IPS DF 6.9 (cell line): ENCODE measurements at regions not wholly inside any gene's neighbourhood (a gene's known extent, or its start where the extent isn't known, plus 50 kb on each side); places are given as distances from the start of the nearest gene placed in this dataset.

Experiments
- DNase-seq: peaks from one replicate; pipeline ENCODE4 v3.0.0-alpha.2; 2013; ENCODE audit warnings: low read depth, low spot score
- H3K27ac ChIP-seq: one replicate; pipeline ENCODE4 v1.5.1; 2013; ENCODE audit warnings: low read length, control low read depth
- H3K27me3 ChIP-seq: 2 replicates; pipeline ENCODE4 v1.6.1; 2013; ENCODE audit warnings: mild to moderate bottlenecking, low read length; ENCODE audit not compliant: control insufficient read depth, insufficient read depth
- H3K36me3 ChIP-seq: 2 replicates; pipeline ENCODE4 v1.6.1; 2013; ENCODE audit warnings: low read length; ENCODE audit not compliant: control insufficient read depth, insufficient read depth
- H3K4me1 ChIP-seq: 2 replicates; pipeline ENCODE4 v1.6.1; 2013; ENCODE audit warnings: low read length; ENCODE audit not compliant: control insufficient read depth, insufficient read depth
- H3K4me3 ChIP-seq: 2 replicates; pipeline ENCODE4 v1.5.1; 2013; ENCODE audit warnings: mild to moderate bottlenecking, low read length
- H3K9me3 ChIP-seq: 2 replicates; pipeline ENCODE4 v1.6.1; 2013; ENCODE audit warnings: low read length, inconsistent platforms; ENCODE audit not compliant: control insufficient read depth, insufficient read depth
- WGBS: extraction: QIAGEN DNeasy Blood & Tissue Kit; methylation state at CpG from one replicate; pipeline ENCODE4 v1.1.7; 2013; ENCODE audit warnings: mixed read lengths, missing lambda C conversion rate; ENCODE audit not compliant: insufficient read length, insufficient coverage; 5-methylcytosine and 5-hydroxymethylcytosine counted together

DNA sequence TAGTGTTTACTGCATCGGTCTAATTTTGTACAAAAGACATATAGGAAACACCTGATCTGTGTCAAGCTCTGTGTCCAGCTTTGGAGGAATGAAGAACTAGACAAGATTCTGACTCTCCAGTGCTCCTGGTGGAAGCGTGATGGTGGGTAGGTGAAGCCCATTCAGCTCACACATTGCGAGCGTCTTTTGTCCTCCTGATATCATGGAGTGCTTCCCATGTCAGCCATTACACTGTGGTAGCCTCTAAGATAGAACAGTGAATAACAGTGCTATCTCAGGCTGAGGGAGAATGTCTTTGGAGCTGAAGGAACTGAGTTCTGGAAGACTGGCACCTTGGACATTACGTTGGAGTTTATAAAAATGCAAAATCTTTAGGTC lies 350.2 kb downstream of the CYRIA start:
- H3K27ac ChIP-seq: no peak overlapping the region
- no peak for DNase-seq
- no peaks in the 10 kb centered on the region for H3K27me3 ChIP-seq
- no peaks in the 10 kb centered on the region for H3K36me3 ChIP-seq
- peaks cover 3% of the 10 kb centered on the region for H3K4me1 ChIP-seq
- WGBS: no CpG with 5 or more reads among the region's 5 CpGs
- H3K4me3 ChIP-seq: no peak overlapping the region
- H3K9me3 ChIP-seq: no peaks in the 10 kb centered on the region

DNA sequence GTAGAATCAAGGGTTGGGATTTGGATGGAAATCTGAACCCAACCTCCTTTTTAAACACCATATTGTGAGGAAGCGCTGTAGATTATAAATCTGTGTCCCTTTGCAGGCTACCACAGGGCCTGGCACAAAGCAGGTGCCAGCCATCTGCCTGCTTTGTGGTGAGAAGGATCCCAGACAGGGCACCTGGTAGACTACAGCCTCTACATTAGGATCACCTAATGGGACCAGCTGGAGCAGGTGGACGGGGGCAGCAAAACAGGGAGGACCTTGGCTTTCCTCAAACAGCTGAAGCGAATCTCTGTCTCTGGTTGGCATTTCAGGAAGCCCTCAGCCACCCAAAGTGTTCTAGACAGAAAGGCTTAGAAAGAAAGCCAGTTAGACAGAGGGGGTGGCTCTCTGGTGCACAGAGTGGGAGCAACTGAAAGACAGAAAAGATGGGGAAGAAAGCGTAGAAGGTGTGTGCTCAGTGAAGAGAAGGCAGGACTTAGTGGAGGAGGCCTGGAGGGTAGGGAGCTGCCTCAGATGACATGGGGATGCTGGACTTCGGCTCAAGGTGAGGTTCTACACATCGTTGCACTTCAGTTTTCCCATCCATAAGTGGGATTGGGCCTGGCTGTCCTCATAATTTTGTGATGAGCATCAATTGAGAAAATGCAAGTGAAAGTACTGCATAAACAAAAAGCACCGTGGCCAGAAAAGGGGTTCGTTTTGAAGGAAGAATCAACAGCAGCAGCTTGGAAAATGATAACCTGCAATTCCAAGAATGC lies 350.8 kb downstream of the CYRIA start:
- Histone ChIP-seq H3K27me3 (no peaks in the 10 kb centered on the region), H3K4me1 (peaks cover 3% of the 10 kb centered on the region), H3K9me3 (no peaks in the 10 kb centered on the region), H3K4me3 (no peak overlapping the region), H3K36me3 (no peaks in the 10 kb centered on the region), H3K27ac (no peak overlapping the region)
- no peak for DNase-seq
- no CpG with 5 or more reads among the region's 8 CpGs for WGBS

DNA sequence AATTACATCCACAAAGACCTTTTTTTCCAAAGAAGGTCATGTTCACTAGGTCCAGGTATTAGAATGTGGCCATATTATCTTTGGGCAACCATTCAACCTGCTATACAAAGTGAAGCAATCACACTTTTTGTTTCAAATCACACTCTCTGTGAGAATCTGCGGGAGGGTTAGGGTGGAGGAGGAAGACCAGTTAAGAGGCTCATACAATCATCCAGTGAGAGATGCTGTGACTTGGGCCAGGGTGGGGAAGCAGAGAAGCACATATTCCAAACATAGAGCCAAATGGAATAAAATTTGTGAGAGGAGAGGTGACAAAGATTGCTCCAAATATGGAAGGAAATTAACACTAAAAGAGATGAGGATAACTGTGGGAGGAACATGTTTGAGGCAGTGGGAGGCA lies 351.6 kb downstream of the CYRIA start:
- Histone ChIP-seq H3K4me1 (peaks cover 2% of the 10 kb centered on the region), H3K27ac (no peak overlapping the region), H3K36me3 (no peaks in the 10 kb centered on the region), H3K9me3 (no peaks in the 10 kb centered on the region), H3K4me3 (no peak overlapping the region), H3K27me3 (no peaks in the 10 kb centered on the region)
- no peak for DNase-seq
- no CpG with 5 or more reads among the region's 1 CpG for WGBS

DNA sequence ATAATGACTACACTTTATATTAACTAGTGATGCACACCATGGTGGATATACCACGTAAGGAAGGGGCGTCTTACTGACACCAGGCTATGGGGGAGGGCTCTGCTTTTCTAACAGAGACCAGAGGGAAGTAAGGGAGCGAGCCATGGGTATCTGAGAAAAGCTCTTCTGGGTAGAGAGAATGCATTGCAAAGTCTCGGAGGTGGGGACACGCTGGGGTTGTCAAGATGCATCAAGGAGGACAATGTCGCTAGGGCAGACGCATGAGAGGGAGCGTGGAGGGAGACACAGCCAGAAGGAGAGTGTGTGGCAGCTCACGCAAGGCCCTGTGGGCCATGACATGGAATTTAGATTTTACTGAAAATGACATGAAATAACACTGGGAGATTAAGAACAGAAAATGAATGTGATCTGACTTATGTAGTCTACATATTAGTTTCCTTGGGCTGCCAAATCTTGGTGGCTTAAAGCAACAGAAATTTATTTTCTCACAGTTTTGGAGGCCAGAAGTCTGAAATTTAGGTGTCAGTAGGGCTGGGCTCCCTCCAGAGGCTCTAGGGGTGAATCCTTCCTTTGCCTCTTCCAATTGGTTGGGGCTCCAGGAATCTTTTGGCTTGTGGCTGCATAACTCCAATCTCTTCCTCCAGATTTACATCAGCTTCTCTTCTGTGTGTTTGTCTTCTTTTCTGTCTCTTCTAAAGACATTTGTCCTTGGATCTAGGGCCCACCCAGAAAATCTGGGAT lies 352.2 kb downstream of the CYRIA start:
- H3K4me1 ChIP-seq: no peaks in the 10 kb centered on the region
- H3K27ac ChIP-seq: no peak overlapping the region
- WGBS: no CpG with 5 or more reads among the region's 9 CpGs
- H3K27me3 ChIP-seq: no peaks in the 10 kb centered on the region
- H3K36me3 ChIP-seq: no peaks in the 10 kb centered on the region
- no peak for DNase-seq
- H3K4me3 ChIP-seq: no peak overlapping the region
- H3K9me3 ChIP-seq: no peaks in the 10 kb centered on the region

DNA sequence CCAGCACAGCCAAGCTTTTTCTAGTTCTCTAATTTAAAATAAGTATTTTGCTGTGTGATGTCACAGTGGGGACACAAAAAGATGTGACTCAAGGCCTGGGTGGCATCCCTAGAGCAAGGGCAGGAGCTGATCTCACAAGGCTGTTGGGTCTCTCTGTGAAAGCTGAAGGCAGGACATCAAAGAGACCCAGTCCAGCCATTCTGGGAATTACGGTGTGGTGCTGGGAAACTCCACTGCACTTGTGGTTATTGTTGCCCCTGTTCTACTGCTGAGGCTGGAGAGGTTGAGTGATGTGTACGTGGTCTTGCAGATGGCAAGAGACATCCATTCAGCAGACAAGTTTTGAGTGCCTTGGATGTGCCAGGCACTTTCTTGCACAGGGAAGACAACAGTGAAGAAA lies 352.9 kb downstream of the CYRIA start:
- no peak overlapping the region for H3K27ac ChIP-seq
- no CpG with 5 or more reads among the region's 2 CpGs for WGBS
- H3K4me1 ChIP-seq: no peaks in the 10 kb centered on the region
- DNase-seq: no peak
- no peak overlapping the region for H3K4me3 ChIP-seq
- H3K36me3 ChIP-seq: no peaks in the 10 kb centered on the region
- H3K9me3 ChIP-seq: no peaks in the 10 kb centered on the region
- no peaks in the 10 kb centered on the region for H3K27me3 ChIP-seq

DNA sequence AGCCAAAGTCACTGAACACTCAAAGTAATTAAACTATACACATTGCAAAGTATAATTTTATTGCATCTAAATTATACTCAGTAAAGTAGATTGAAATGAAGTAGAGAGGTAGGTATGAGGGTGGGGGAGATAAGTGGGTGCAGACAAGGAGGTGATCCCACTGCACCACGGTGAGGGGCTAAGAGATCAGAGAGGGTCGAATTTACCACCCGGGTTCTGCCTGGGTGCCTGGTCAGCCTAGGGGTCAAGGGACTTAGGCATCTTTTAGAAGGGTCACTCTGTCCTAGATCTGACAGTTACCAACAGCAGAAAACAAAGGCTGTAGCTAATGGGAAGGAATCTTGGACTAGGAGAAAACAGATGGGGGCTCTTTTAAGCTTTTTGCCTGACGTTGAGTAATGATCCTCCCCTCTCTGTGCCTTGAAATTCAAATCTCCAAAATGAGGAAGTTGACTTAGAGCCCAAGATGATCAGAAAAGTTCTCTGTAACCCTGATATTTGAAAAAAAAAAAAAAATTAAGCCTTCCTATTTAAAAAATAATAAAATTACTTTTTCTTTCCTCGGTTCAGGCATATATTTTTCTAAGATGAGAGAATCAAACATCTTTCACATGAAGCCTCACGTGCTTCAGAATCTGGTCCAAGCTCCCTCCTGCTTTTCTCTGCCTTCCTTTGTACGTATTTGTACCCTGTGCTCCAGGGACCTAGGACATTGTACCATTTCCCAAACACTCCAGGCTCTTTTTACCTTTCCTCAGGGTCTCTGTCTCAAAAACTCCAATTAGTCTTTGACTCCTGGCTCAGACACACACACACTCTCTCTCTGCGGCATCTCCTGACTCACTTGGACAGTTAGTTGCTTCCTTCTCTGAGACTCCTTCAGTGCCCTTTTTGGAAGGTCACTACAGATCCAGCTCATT lies 353.9 kb downstream of the CYRIA start:
- H3K4me1 ChIP-seq: no peaks in the 10 kb centered on the region
- no peaks in the 10 kb centered on the region for H3K27me3 ChIP-seq
- H3K4me3 ChIP-seq: no peak overlapping the region
- H3K36me3 ChIP-seq: no peaks in the 10 kb centered on the region
- no peaks in the 10 kb centered on the region for H3K9me3 ChIP-seq
- H3K27ac ChIP-seq: no peak overlapping the region
- no peak for DNase-seq
- no CpG with 5 or more reads among the region's 8 CpGs for WGBS

DNA sequence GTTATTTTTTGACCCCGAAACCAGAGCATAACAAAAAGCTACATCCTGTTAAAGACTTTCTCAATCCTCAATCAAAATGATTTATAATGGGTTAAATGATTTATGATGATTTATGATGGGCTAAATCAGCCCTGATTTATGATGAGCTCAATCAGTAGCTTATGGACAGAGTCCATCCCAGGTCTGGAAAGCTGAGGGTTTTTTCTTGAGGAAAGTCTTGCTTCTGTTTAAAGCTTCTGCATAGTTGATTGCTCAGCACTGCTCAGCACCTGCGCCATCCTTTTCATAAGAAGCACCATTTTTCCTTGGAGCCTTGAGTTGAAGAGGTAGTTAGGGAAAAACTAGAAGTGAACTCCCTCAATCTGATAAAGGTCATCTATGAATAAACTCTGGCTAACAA lies 356.8 kb downstream of the CYRIA start:
- WGBS: no CpG with 5 or more reads among the region's 2 CpGs
- H3K36me3 ChIP-seq: no peaks in the 10 kb centered on the region
- H3K4me1 ChIP-seq: no peaks in the 10 kb centered on the region
- H3K27me3 ChIP-seq: no peaks in the 10 kb centered on the region
- H3K4me3 ChIP-seq: no peak overlapping the region
- no peaks in the 10 kb centered on the region for H3K9me3 ChIP-seq
- no peak overlapping the region for H3K27ac ChIP-seq
- DNase-seq: no peak

DNA sequence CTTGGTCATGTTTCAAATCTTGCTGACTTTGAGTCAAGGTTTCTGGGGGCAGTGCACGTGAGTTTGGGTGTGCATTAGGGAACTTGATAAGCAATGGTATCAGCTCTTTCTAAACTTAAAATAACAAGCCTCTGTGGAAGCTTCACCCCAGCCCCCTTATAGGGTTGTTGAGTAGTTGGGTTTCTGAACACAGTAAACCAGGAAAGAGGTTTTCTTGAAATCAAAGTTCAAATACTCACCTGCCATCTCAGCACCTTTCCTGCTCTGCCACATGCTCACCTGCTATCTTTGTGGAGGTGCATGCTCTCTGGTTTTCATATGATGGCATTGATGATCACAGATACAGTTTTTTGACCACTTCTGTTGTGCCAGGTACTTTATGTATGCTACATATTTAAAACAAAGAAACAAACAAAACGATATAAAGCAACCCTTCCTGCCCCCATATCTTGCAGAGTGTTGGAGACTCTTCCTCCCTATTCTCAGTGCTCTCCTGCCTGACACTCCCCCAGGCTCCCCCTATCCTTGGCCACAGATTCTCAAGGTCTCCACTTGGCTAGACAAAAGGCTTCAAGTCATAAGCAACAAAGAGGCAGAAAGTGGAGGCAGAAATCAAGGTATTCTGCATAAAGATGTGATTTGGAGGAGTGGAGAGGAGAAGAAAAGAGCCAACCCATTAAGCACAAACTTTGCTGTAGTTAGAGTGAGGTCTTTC lies 360.6 kb downstream of the CYRIA start:
- DNase-seq: no peak
- Histone ChIP-seq H3K27ac (no peak overlapping the region), H3K36me3 (no peaks in the 10 kb centered on the region), H3K4me1 (peaks cover 6% of the 10 kb centered on the region), H3K9me3 (no peaks in the 10 kb centered on the region), H3K27me3 (no peaks in the 10 kb centered on the region), H3K4me3 (no peak overlapping the region)
- WGBS: no CpG with 5 or more reads among the region's 2 CpGs

DNA sequence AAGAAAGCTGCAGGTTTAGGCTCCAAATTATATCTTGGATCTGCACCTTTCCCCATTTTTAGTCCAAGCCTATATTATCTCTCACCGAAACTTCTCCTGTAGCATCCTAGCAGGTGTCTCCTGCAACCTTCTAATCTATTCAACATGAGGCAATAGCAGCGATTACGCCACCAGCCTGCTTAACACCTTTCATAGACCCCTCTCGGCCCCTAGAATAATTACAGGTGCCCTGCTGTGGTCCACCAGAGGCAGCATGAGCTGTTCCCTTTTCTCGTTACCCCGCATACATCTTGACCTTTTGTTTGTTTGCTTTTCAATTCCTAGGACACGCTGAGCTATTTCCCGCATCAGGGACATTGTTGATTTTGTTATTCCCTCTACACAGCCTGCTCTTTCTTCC lies 361.9 kb downstream of the CYRIA start:
- Histone ChIP-seq H3K4me3 (no peak overlapping the region), H3K9me3 (no peaks in the 10 kb centered on the region), H3K27me3 (no peaks in the 10 kb centered on the region), H3K27ac (no peak overlapping the region), H3K36me3 (no peaks in the 10 kb centered on the region), H3K4me1 (peaks cover 6% of the 10 kb centered on the region)
- DNase-seq: no peak
- WGBS: no CpG with 5 or more reads among the region's 8 CpGs

DNA sequence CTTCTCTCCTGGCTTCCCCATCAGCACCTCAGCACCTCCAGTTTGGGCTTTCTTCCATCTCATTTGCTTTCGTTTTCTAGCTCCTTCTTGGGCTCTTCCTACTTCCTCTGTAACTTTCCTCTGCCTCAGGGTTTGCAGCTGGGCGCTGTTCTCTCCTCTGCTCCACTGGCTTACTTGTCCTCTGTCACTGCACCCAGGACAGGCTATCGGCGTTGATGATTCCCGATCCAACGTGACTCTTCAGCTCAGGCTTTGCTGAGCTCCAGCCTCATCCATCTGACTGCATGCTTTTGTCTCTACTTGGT lies 362.4 kb downstream of the CYRIA start:
- Histone ChIP-seq H3K4me1 (peaks cover 6% of the 10 kb centered on the region), H3K27me3 (no peaks in the 10 kb centered on the region), H3K4me3 (no peak overlapping the region), H3K36me3 (no peaks in the 10 kb centered on the region), H3K9me3 (no peaks in the 10 kb centered on the region), H3K27ac (no peak overlapping the region)
- WGBS: no CpG with 5 or more reads among the region's 6 CpGs
- DNase-seq: no peak
